Hypothalamus (tissue), 51 donors: ENCODE measurements at regions not wholly inside any gene's neighbourhood (a gene's known extent, or its start where the extent isn't known, plus 50 kb on each side); places are given as distances from the start of the nearest gene placed in this dataset.
A peak's percentile ranks its signal among the peaks of the same experiment; 100 is the strongest.

ENCODE experiments used
- DNase-seq, 51 donors: peaks; one replicate each; lab custom pipeline; 2025; lab: John Stamatoyannopoulos, UW

DNA sequence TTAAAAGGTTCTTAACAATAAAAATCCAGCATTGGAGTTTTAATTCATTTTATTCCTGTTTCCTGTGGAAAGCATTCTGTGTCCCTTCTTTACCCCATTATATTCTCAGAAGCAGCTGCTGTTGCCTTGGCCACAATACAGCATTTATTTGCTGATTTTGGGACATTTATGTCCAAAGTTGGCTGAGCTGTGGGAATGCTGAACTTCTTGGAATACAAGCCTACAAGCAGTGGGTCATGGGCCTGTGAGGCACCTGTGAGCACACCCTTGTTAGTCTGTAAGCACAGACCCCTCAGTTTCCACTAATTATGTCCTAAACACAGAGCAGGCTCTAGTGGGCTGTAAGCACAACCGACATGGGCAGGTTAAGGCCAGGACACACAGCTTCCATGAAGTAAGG is 122.2 kb upstream of the IGF1 start:
- DNase-seq, result no peak

DNA sequence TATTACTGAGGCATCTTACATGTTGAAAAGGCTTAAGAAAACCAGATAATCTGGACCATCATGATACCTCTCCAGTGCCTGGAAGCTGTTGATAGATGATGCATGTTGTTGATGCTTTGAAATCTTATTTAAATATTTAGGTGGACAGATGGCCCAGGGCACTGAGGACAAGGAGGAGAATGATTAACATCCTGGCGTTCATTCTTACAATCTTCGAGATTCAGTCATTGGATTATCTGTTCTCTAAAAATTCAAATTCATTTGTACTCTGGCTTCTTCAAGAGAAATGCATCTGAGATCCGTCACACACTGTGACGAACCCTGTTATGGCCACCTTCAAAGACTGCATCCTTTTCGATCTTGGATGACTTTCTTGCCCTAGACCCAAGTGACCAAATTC is 121.3 kb upstream of the IGF1 start:
- DNase-seq, result no peak

DNA sequence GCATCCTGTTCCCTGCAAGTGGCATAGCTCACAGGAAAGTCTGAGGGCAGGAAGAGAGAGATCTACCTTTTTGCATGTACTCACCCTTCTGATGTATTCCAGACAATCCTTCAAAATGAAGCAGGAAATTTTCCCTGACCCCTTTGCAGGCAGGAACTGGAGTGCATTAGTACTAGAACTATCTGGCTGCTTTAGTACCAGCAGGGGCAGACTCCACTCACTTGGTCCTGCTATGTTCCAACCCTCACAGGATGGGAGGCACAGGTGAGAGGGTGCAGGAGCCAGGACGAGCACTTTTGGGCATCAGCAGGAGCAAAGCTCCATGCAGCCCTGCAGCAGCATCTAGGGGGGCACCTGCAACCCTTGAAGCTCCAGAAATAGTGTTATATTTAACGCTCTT is 116.3 kb upstream of the IGF1 start:
- DNase-seq, result no peak

DNA sequence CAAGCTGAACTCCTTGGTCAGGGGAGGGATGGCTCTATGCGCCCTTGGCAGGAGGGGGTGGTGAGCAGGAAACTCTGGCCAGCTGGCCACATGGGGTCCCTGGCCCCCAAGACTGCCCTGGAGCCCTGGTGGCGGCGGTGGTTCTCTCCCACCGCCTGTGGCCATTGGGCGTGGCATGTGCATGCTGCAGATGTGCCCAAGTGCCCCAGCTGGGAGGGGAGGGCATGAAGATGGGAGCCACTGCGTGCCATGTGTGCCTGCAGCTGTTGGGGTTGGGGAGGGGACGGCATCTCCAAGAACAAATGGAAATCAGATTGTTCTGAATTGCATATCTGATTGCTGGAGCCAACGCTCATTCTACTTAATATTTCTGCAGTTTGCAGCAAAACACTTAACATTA is 115.7 kb upstream of the IGF1 start:
- DNase-seq, result no peak

DNA sequence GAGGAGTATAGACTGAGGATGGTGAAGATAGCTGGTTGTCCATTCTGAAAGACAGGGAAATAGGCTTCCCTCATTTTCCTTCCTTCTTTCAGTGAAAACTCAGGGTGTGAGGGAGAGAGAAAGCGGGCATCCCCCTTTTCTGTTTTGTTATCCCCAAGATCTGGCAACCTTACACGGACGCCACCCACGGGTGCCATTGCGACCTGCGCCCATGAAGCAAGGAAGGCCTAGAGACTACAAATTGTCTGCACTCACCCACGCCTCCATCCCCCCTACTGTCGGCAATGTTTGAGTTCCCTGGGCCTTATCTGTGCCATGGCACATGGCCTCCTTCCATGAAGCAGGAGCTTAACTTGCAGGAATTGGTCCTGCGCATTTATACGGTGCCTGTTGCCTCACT is 115.0 kb upstream of the IGF1 start:
- DNase-seq, result no peak

DNA sequence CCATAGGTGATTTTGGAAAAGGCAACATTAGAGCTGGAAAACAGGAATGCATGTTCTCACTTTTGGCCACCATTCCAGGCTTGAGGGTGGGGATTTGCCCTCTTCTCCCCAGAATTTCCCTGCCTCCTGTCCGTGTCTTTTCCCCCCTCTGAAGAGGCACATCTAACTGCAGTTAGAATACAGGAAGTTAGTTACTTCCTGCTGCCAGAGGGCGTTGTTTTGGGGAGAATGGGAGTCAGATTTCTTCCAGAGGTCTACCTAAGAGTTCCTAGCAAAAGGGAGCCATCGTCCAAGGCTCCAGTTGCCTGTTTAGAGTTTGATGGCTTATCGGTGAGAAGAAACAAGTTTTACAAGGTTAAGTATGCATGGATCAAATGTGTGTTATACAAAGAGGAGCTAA is 112.8 kb upstream of the IGF1 start:
- no peak for DNase-seq

DNA sequence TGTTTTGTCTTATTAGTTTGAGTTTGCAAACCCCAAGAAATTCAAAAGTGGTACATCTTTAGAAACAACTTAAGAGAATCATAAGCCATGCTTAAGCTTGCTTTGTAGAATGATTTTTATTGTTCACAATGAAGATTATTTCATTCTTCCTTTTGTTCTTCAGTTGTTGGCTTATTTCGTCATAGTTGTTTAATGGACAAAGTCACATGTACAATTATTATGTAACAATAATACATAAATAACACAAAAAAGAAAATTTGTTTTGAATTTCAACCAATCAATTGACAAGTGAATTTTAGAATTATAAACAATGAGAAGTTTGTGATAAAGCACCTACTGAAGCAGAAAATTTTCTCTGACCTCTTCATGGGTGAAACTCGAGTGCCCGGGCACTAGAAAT is 111.8 kb upstream of the IGF1 start:
- DNase-seq, result no peak

DNA sequence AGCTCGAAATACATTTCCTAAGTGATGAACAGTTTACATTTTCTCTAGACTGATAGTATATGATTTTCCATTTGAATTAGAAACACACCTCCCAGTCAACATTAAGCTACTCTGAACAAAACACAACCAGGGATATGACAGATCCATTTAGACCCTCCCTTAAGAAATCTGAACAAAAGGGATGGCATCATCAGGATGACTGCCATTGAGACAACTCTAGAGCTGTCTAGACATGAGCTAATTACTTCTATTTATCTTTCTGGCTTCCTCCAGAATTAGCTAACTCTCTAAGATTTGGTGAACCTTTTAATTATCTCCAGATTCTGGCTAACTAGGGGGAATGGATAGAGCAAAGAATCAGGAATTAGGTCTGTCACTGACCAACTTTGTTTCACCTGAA is 92.9 kb upstream of the IGF1 start:
- no peak for DNase-seq

DNA sequence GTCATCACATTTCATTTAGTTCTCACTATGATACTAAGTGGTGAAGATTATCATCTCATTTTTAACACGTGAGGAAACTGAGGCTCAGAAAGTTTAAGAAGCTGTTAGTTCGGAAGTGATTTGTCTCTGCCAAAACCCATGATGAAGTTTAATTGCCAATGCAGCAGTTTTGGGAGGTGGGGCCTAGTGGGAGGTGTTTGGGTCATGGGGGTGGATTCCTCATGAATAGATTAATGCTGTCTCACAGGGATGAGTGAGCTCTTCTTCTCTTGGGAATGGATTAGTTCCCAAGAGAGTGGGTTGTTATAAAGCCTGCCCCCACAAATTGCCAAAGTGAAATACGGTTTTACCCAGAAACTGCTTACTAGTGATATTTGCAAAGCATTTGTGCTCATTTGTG is 91.5 kb upstream of the IGF1 start:
- DNase-seq, result no peak

DNA sequence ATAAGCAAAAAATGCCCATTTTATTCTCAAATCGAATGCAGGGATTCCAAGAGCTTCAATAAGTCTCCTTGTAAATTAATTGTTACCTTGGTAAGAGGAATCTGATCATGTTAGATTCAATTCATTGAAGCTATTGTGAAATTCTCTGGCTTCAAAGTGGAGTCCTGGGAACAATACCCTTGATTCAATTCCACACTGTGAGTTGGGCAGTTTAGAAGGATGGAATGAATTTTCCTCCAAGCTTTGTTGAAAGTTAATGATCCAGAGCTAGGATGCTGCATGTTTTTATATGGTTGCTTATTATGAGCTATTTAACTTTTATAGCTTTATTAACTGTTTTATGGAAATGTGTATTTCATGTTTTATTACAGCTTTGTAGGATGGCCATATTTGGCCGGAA is 89.9 kb upstream of the IGF1 start:
- DNase-seq, result no peak

DNA sequence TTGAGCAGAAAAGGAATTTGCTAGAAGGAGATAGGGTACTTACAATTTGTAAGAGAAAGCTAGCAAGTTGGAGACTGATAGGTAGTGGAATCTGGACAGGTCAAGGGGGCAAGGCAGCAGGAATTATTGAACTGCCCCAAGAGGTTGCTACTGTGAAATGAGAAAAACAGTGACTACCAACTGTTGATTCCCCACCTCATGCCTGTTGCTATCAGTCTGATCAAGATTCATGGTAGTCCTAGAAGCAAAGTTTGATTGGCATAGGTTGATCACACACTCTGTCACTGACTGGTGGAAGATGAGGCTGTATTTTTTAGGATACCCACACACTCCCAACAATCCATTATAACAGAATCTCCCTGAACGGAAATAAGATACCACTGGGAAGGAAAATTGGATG is 89.4 kb upstream of the IGF1 start:
- DNase-seq, result no peak

DNA sequence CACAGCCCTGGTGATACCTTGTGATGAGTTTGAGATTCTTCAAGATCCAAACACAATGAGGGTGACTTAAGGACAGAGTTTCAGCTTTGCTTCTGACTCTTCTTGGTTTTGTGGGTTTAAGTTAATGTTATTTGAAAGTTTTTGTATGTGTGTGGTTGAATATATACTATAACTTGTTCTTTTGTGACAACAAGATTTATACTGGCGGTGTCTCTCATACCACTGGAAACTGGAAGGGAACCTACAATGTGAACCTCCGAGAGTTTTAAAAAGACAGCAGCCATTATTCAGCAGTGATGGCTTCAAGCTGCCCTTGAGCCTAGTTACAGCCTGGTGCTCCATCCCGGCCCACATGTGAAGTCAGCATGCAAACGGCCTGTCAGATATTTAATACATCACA is 87.9 kb upstream of the IGF1 start:
- no peak for DNase-seq

DNA sequence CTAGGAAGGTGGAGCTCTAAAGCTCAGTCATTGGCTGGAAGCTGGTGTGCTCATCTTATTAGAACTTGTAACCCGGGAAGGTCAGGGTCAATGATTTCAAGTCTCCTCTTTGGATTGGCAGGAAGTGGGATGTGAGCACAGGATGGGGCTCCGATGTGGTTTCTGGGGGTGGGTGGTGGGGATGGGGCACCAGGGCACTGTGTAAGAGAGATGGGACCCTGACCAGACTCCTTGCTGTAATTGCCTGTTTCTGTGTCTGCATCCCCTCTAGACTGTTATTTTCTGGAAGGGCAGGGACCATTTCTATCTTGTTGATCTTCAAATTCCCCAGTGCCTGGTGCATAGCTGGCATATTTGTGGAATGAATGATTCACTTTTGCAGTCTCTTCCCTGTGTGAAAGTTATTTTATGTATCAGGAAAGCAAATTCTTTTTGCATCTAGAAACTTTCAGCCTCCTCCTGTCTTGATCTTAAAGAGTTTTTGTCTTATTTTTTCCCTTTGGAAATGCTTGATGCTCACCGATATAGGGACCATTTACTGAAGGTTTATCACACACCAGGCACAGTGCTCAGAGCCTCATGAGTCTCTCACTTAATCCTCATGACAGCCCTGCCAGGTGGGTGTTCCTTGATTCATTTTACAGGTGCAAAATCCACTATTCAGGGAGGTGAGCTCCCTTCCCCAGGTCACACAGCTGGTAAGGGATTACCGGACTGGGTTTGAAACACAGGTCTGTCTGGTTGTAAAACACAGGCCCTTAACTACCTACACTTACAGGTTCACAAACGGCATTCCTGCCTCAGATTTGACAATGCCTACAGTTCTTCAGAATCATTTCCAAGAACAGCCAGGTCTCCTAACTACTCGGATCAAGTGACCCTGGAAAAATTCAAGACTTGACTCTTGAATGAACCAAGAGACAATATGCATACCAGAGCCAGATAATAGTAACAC is 86.9 kb upstream of the IGF1 start:
- no peak for DNase-seq

DNA sequence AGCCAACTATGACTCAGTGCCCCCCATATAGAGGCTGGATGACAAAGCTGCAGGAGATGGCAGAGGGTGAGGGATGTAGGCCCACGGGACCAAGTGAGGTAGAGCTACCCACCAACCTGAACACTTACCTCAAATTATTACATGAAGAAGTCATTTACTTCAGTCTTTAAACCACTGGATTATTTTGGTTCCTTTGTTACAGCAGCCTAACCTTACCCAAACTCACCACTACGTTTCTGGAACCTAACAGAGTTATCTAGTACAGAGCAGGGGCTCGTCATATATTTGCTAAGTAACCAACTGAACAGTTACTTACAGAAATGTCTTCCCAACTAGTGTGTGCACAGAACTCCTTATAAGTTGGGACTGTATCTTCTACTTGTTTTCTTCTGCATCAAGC is 85.2 kb upstream of the IGF1 start:
- no peak for DNase-seq

DNA sequence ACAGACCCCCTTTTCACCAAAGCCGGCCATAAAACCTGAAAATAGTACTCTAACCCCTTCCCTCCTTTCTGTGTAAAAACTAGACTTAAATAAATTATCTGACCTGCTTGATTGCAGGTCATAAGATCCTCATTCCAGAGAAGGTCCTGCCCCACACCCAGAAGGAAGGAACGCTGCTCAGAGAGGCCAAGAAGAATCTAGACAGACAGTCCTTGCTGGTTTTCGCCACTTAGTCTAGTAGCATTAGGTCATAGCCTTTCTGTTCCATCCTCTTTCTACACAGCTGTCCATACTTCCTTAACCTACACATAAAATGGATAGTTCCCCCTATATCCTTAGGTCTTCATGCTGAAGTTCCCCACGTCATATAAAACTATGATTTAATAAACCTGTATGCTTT is 83.7 kb upstream of the IGF1 start:
- no peak for DNase-seq

DNA sequence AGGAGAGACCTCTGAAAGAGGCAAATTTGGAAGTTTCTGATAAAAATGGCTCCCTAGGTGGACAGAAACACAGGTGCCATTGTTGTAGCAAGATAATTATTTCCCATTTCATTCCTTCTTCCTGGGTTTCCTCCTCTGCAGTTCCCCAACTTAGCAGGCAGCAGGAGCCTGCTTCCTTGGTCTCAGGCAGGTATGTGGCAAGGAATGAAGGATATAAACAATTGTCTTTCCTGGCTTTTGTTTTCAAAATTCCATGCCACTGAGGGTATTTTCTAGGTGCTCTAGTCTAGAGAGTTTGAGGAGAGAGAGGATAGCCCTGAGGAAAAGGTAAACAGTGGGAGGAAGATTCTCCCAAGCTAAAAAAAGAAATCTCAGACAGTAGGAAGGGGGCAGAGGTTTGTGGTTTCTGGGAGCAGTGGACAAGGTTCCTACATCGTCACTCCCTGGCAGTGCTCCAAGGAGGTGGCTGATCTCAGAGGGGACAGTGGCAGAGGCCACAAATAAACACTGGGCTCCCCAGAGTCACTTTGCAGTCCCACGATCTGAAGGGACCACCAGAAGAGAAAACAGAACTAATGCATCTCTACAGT is 82.6 kb upstream of the IGF1 start:
- no peak for DNase-seq

DNA sequence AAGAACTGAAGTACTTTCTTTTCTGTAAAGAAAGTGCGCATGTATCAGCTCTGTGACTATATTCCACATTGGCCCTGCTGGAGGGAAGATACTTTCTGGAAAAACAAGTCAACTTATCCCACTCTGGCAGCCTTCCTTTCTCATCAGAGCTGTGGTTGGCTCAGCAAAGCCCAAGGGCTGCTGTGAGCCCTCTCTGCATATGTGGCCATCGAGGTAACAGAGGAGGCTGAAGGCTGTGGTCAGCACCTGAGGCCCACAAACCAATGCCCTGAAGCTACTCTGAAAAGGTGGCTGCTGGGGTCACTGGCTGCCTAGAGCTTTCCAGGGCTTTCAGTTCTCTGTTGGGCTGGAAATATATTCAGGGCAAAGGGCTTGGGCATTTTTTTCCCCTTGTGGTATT is 70.8 kb upstream of the IGF1 start:
- no peak for DNase-seq

DNA sequence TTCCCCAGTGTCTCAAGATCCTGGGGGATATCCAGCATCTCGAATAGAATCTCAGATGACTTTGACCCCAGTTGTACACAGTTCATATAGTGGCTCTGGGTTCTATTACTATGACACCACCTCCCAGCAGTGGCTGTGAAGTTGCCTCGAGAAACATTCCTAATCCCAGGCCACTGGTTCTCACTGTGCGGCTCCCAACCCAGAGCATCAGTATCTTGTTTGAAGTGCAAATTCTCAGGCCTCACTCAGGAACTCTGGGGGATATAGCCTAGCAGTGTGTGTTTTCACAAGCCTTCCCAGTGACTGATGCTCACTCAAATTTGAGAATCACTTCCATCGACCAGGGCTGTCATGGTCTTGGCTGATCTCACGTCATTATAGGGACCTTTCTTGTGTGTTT is 69.3 kb upstream of the IGF1 start:
- DNase-seq, result no peak

DNA sequence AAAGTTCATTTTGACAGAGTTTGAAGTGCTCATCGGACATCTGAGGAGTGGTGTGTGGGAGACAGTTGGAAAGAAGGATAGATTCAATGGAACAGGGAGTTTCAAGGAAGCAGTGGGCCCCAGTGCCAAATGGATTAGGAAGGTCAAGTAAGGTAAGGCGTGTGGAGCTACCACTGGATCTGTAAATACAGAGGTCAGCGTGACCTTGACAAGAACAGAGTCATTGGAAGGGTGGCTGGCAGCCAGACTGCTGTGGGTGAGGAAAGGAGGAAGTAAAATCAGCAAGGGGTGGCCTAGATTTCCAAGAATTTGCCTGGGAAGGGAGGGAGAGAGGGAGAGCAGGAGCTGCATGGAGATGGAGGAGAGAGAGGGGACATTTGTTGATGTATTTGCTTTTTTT is 68.2 kb upstream of the IGF1 start:
- no peak for DNase-seq

DNA sequence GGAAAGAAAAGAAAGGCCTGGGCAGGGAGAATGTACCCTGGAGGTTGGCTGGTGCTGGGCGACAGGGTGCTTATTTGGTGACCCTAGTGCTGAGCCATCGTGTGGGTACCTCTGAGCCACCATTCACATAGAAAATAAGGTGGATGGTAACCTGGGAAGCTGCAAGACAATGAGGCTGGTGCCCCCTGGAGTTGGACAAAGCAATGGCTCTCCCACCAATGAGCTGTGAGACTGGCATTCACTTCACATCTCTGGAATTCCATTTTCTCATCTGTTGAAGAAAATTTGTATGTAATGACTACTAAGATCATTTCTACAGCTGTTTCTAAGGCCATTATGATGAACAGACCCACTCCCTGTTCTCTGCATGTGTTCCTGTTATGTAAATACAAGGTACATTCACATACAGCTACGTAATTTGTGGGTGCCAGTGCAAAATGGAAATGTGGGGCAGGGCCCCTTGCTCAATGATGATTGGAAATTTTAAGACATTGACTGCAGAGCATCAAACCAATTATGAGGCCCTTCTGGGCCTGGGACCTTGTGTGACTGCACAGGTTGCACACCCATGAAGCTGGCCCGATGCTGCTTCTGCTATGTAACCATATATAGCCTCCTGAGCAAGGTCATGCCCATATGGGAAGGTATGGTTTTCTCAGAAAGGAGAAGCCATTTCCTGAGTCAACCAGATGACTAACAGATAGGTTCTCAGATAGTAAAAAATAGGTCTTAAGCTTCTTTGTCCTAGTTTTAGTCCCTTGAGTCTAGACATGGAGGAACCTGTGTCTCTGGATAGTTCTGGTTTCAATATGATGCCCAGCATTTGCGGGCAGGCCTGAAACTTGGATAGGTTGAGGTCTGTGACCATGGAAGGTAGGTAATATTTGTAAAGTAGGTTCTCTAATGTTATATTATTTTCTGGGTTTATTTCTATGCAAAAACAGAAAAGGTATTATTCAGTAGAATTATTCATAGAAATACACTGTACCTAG is 63.4 kb upstream of the IGF1 start:
- DNase-seq, result no peak

DNA sequence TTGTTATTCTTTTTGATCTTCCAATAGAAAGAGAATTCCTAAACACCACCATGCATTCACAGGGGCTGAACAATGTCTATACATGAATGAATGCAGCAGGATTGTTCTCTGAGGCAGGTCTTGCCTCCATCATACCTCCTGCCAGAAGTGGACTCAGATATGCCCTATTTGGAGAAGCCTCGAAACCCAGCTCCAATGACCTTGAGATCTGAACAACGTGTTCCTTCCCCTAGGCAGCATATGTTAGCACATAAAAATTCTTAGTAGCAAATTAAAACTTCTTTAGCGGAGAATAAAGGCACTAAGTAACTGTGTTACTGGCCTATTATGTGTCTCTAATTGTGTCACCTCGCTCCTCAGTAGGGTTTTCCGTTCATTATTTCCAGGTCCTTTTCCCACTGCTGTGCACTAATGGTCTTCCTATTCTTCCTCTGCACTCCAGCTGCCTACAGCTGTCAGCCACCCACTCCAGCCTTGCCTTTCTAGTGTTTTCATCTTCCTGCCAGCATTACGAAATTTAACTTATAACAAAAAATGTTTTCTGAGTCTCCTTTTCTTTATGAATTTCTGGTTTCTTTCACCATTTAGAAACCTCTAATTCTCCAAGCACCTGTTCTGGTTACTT is 62.6 kb upstream of the IGF1 start:
- peak in 1 of 51 donors; percentile 19 for DNase-seq
